ENCODE measurements at regions not wholly inside any gene's neighbourhood (a gene's known extent, or its start where the extent isn't known, plus 50 kb on each side); places are given as distances from the start of the nearest gene placed in this dataset.

GRCh38 chr4:128386761-128387599 is 99.4 kb upstream of the PGRMC2 start:
- Histone ChIP-seq H3K27me3 (ENCODE audit: control insufficient read depth, insufficient read depth, low read length) (no peaks in the 10 kb centered on the region), H3K27ac (ENCODE audit: insufficient read depth, low read length, poor library complexity, severe bottlenecking) (no peak overlapping the region), H3K36me3 (ENCODE audit: control insufficient read depth, insufficient read depth, low read length) (no peaks in the 10 kb centered on the region), H3K4me3 (ENCODE audit: low read depth, low read length) (no peak overlapping the region), H3K9me3 (ENCODE audit: control insufficient read depth in 2 of 2, low read length in 2 of 2) (no peaks in the 10 kb centered on the region), H3K4me1 (ENCODE audit: control insufficient read depth, insufficient read depth, low read length, poor library complexity, severe bottlenecking) (no peaks in the 10 kb centered on the region)
- ATAC-seq (ENCODE audit: low read depth in 2 of 2) (no peak), DNase-seq (no peak)
- Mint-ChIP-seq H3K27ac (no peak overlapping the region), H3K27me3 (peaks cover 8% of the 10 kb centered on the region), H3K9me3 (peaks cover 0 to 4% (median 0%) of the 10 kb centered on the region in 7 donors), H3K36me3 (no peaks in the 10 kb centered on the region), H3K4me3 (no peak overlapping the region), H3K4me1 (no peaks in the 10 kb centered on the region)

- ATAC-seq (ENCODE audit: low read depth in 2 of 2): no peak
- H3K27ac Mint-ChIP-seq: no peak overlapping the region
- H3K9me3 Mint-ChIP-seq: peaks cover 0 to 4% (median 0%) of the 10 kb centered on the region in 7 donors
- H3K36me3 Mint-ChIP-seq: no peaks in the 10 kb centered on the region
- no peaks in the 10 kb centered on the region for H3K4me1 Mint-ChIP-seq
- Histone ChIP-seq H3K9me3 (ENCODE audit: control insufficient read depth in 2 of 2, low read length in 2 of 2) (no peaks in the 10 kb centered on the region), H3K27me3 (ENCODE audit: control insufficient read depth, insufficient read depth, low read length) (no peaks in the 10 kb centered on the region), H3K27ac (ENCODE audit: insufficient read depth, low read length, poor library complexity, severe bottlenecking) (no peak overlapping the region), H3K4me1 (ENCODE audit: control insufficient read depth, insufficient read depth, low read length, poor library complexity, severe bottlenecking) (no peaks in the 10 kb centered on the region), H3K4me3 (ENCODE audit: low read depth, low read length) (no peak overlapping the region), H3K36me3 (ENCODE audit: control insufficient read depth, insufficient read depth, low read length) (no peaks in the 10 kb centered on the region)
- peaks cover 8% of the 10 kb centered on the region for H3K27me3 Mint-ChIP-seq
- no peak overlapping the region for H3K4me3 Mint-ChIP-seq
- DNase-seq: no peak
Observed at GRCh38 chr4:128385683-128386304, 98.2 kb upstream of the PGRMC2 start.

GRCh38 chr4:128384765-128385598 is 97.4 kb upstream of the PGRMC2 start:
- H3K27me3 Mint-ChIP-seq: peaks cover 8% of the 10 kb centered on the region
- peaks cover 0 to 4% (median 0%) of the 10 kb centered on the region in 7 donors for H3K9me3 Mint-ChIP-seq

DNA sequence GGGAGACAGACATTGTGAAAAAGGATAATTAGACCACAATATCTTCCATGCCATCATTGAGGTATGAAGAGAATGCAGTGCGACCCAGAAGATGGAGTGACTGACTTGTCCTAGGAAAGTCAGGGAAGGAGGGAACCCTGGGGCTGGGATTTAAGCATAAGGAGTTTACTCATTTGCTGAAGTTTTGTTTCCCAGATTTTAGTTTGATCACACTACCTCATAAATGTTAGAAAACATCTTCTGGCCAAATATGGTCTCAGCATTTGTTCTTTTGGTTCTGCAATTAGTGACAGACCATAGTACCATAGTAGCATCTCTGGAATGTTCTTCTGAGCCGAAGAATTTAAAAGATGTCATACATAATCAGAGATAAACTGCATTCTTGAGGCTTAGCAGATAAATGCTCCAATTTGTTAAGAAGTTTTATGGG is 96.5 kb upstream of the PGRMC2 start:
- H3K4me3 Mint-ChIP-seq: no peak overlapping the region
- no peaks in the 10 kb centered on the region for H3K4me1 Mint-ChIP-seq
- Histone ChIP-seq H3K4me3 (ENCODE audit: low read depth, low read length) (no peak overlapping the region), H3K36me3 (ENCODE audit: control insufficient read depth, insufficient read depth, low read length) (no peaks in the 10 kb centered on the region), H3K9me3 (ENCODE audit: control insufficient read depth in 2 of 2, low read length in 2 of 2) (no peaks in the 10 kb centered on the region), H3K27ac (ENCODE audit: insufficient read depth, low read length, poor library complexity, severe bottlenecking) (no peak overlapping the region), H3K27me3 (ENCODE audit: control insufficient read depth, insufficient read depth, low read length) (no peaks in the 10 kb centered on the region), H3K4me1 (ENCODE audit: control insufficient read depth, insufficient read depth, low read length, poor library complexity, severe bottlenecking) (no peaks in the 10 kb centered on the region)
- DNase-seq: no peak
- peaks cover 8% of the 10 kb centered on the region for H3K27me3 Mint-ChIP-seq
- peaks cover 0 to 4% (median 0%) of the 10 kb centered on the region in 7 donors for H3K9me3 Mint-ChIP-seq
- ATAC-seq (ENCODE audit: low read depth in 2 of 2): no peak
- H3K36me3 Mint-ChIP-seq: no peaks in the 10 kb centered on the region
- H3K27ac Mint-ChIP-seq: no peak overlapping the region

More at GRCh38 chr4:128384765-128385598, 97.4 kb upstream of the PGRMC2 start:
- no peaks in the 10 kb centered on the region for H3K36me3 Mint-ChIP-seq
- Histone ChIP-seq H3K27ac (ENCODE audit: insufficient read depth, low read length, poor library complexity, severe bottlenecking) (no peak overlapping the region), H3K4me3 (ENCODE audit: low read depth, low read length) (no peak overlapping the region), H3K4me1 (ENCODE audit: control insufficient read depth, insufficient read depth, low read length, poor library complexity, severe bottlenecking) (no peaks in the 10 kb centered on the region), H3K9me3 (ENCODE audit: control insufficient read depth in 2 of 2, low read length in 2 of 2) (no peaks in the 10 kb centered on the region), H3K36me3 (ENCODE audit: control insufficient read depth, insufficient read depth, low read length) (no peaks in the 10 kb centered on the region), H3K27me3 (ENCODE audit: control insufficient read depth, insufficient read depth, low read length) (no peaks in the 10 kb centered on the region)
- no peak overlapping the region for H3K27ac Mint-ChIP-seq
- H3K4me3 Mint-ChIP-seq: no peak overlapping the region
- H3K4me1 Mint-ChIP-seq: no peaks in the 10 kb centered on the region
- ATAC-seq (ENCODE audit: low read depth in 2 of 2) (no peak), DNase-seq (no peak)

DNA sequence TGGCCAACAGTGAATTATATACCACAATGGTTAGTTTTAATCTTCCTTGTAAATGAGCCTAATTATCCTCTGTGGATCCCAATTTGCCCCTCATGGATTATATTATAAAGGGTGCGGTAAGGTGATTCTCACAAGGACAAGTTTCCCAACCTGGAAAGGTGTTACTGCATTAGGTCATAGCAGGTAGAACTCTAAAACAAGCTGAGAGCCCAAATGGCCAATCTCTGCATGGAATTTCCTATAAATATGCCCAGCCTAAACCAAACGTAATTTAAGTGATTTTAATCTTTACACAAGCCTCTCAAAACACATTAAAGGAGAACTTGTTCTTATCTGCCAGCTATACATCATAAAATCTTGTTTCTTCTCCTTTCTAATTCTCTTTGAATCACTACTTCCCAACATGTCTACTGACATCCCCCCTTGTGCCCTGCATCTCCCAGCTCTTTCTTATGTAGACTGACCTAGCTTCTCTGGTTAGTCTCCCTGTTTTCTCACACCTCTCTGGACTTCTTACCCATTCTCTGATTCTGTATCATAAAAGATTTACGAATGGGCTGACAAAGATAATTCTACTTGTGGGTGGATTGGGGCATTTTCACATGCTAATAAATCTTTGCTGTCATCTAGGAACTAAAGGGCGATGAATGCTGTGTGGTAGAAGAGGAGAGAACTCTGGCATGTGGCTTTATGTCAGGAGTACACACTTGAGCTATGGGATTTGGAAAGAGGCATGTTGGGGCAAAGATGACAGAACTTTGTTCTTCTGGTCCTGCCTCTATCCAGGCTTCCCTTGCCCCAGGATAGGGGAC is 94.3 kb upstream of the PGRMC2 start:
- Mint-ChIP-seq H3K27me3 (no peaks in the 10 kb centered on the region), H3K27ac (no peak overlapping the region), H3K4me3 (no peak overlapping the region), H3K9me3 (peaks cover 0 to 6% (median 2%) of the 10 kb centered on the region in 7 donors), H3K36me3 (no peaks in the 10 kb centered on the region), H3K4me1 (no peaks in the 10 kb centered on the region)
- no peak for DNase-seq
- Histone ChIP-seq H3K4me3 (ENCODE audit: low read depth, low read length) (no peak overlapping the region), H3K27me3 (ENCODE audit: control insufficient read depth, insufficient read depth, low read length) (no peaks in the 10 kb centered on the region), H3K27ac (ENCODE audit: insufficient read depth, low read length, poor library complexity, severe bottlenecking) (no peak overlapping the region), H3K4me1 (ENCODE audit: control insufficient read depth, insufficient read depth, low read length, poor library complexity, severe bottlenecking) (no peaks in the 10 kb centered on the region), H3K9me3 (ENCODE audit: control insufficient read depth in 2 of 2, low read length in 2 of 2) (peaks cover 0 to under 1% of the 10 kb centered on the region in 2 experiments), H3K36me3 (ENCODE audit: control insufficient read depth, insufficient read depth, low read length) (no peaks in the 10 kb centered on the region)
- no peak for ATAC-seq (ENCODE audit: low read depth in 2 of 2)

DNA sequence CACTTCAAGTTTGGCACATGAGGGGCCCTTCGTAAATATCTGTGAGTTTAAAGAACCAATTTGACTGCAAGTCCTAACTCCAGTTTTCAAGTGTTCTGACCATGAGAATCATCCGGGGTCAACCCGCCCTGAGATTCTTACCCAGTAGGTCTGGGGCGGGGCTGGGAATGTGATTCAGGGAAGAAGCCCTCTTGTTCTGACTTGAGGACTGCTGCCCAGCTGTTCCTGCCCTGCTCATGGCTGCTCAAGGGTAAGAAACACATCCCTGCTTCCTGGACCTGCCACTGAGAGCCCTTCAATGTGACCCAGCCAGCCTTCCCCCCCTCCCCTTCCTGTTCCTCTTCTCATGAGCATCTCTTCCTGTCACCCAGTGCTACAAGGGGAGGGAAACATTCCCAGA is 92.7 kb upstream of the PGRMC2 start:
- no peaks in the 10 kb centered on the region for H3K27me3 Mint-ChIP-seq
- no peaks in the 10 kb centered on the region for H3K4me1 ChIP-seq (ENCODE audit: control insufficient read depth, insufficient read depth, low read length, poor library complexity, severe bottlenecking)
- H3K4me3 ChIP-seq (ENCODE audit: low read depth, low read length): no peak overlapping the region
- H3K36me3 Mint-ChIP-seq: no peaks in the 10 kb centered on the region
- ATAC-seq (ENCODE audit: low read depth in 2 of 2) (no peak), DNase-seq (no peak)
- no peak overlapping the region for H3K27ac ChIP-seq (ENCODE audit: insufficient read depth, low read length, poor library complexity, severe bottlenecking)
- H3K9me3 ChIP-seq (ENCODE audit: control insufficient read depth in 2 of 2, low read length in 2 of 2): peaks cover 0 to 3% of the 10 kb centered on the region in 2 experiments
- no peak overlapping the region for H3K27ac Mint-ChIP-seq
- no peaks in the 10 kb centered on the region for H3K27me3 ChIP-seq (ENCODE audit: control insufficient read depth, insufficient read depth, low read length)
- no peak overlapping the region for H3K4me3 Mint-ChIP-seq
- H3K9me3 Mint-ChIP-seq: peaks cover 2 to 9% (median 4%) of the 10 kb centered on the region in 7 donors
- no peaks in the 10 kb centered on the region for H3K36me3 ChIP-seq (ENCODE audit: control insufficient read depth, insufficient read depth, low read length)
- no peaks in the 10 kb centered on the region for H3K4me1 Mint-ChIP-seq

DNA sequence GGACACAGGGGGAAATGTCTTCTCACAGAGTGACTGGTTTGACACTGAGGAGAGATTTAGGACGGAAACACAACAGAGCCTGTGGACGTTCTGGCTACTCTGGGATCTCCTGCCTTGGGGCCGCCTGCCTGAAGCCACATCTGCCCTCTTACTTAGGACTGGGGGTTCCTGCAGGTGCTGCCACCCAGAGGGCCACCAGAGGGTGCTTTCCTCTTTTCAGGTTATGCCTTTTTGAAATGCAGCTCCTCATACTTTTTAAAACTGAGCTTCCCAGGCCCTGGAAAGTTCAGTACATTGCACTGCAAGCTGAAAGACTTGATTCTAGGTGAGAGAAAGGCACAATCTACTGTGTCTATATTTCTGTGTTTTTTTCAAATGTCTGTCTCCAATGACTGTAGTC is 92.2 kb upstream of the PGRMC2 start:
- no peak overlapping the region for H3K4me3 Mint-ChIP-seq
- no peaks in the 10 kb centered on the region for H3K27me3 Mint-ChIP-seq
- H3K27ac Mint-ChIP-seq: no peak overlapping the region
- Histone ChIP-seq H3K4me3 (ENCODE audit: low read depth, low read length) (no peak overlapping the region), H3K4me1 (ENCODE audit: control insufficient read depth, insufficient read depth, low read length, poor library complexity, severe bottlenecking) (no peaks in the 10 kb centered on the region), H3K9me3 (ENCODE audit: control insufficient read depth in 2 of 2, low read length in 2 of 2) (peaks cover 0 to 3% of the 10 kb centered on the region in 2 experiments), H3K27ac (ENCODE audit: insufficient read depth, low read length, poor library complexity, severe bottlenecking) (no peak overlapping the region), H3K27me3 (ENCODE audit: control insufficient read depth, insufficient read depth, low read length) (no peaks in the 10 kb centered on the region), H3K36me3 (ENCODE audit: control insufficient read depth, insufficient read depth, low read length) (no peaks in the 10 kb centered on the region)
- DNase-seq: peak in 1 of 3 donors; percentile 5
- H3K4me1 Mint-ChIP-seq: no peaks in the 10 kb centered on the region
- no peaks in the 10 kb centered on the region for H3K36me3 Mint-ChIP-seq
- no peak for ATAC-seq (ENCODE audit: low read depth in 2 of 2)
- peaks cover 2 to 9% (median 4%) of the 10 kb centered on the region in 7 donors for H3K9me3 Mint-ChIP-seq

Measured in CD4-positive, CD25-positive, alpha-beta regulatory T cell (primary cell).